ENCODE measurements at regions not wholly inside any gene's neighbourhood (a gene's known extent, or its start where the extent isn't known, plus 50 kb on each side); places are given as distances from the start of the nearest gene placed in this dataset.

DNA sequence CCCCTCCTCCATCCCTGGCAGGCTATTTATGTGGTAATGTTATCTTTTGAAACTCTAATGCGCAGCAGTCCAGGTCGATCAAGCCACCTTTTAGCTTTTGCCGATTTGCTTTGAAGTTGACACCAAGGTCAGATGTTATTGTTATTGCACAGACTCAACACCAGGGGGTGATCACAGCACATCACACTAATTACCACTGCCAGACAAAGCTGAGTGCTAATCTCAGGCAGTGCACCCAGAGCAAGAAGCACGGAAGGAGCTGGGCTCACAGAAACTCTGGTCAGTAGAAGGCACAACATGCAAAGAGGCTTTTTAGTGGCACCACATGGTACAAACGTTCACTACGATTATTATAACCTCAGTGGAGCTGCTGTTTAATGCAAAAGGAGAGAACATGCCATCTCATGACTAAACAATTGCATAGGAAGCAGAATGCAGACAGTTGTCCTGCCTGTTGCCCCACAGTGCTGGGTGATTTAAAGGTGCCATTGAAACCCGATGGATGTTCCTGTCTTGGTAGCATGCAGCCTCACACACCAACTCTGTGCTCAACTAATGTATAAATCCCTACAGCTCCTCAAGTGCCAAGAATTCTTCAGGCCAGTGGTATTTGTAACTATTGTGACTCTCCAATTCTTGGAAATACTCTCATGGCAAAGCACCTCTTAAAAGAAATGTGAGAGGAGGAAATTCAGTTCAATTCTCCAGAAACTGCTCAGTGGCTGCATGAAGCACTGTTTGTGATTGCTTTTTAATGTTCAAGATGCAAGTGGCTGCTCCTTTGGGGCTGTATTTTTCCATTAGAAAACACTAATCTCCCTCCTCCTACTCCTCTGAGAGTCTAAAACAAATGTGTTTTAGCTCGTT is 353.9 kb upstream of the DDI1 start:
- TF ChIP-seq RARB (CRISPR knock-in tag; IDR thresholded peaks at IDR 0.05) (no peak), ESRRG (CRISPR knock-in tag; IDR thresholded peaks at IDR 0.05) (no peak), ZC3H10 (CRISPR knock-in tag; IDR thresholded peaks at IDR 0.05) (no peak)
- TF ChIP-seq, protein P1, sequence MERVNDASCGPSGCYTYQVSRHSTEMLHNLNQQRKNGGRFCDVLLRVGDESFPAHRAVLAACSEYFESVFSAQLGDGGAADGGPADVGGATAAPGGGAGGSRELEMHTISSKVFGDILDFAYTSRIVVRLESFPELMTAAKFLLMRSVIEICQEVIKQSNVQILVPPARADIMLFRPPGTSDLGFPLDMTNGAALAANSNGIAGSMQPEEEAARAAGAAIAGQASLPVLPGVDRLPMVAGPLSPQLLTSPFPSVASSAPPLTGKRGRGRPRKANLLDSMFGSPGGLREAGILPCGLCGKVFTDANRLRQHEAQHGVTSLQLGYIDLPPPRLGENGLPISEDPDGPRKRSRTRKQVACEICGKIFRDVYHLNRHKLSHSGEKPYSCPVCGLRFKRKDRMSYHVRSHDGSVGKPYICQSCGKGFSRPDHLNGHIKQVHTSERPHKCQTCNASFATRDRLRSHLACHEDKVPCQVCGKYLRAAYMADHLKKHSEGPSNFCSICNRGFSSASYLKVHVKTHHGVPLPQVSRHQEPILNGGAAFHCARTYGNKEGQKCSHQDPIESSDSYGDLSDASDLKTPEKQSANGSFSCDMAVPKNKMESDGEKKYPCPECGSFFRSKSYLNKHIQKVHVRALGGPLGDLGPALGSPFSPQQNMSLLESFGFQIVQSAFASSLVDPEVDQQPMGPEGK (CRISPR knock-in tag; IDR thresholded peaks at IDR 0.05; ENCODE audit: borderline replicate concordance), result no peak
